HepG2 (cell line): ENCODE measurements at regions not wholly inside any gene's neighbourhood (a gene's known extent, or its start where the extent isn't known, plus 50 kb on each side); places are given as distances from the start of the nearest gene placed in this dataset.

ENCODE experiments used
- ATAC-seq: fragments of 200-7000 bp; cut with Tn5 transposase; 3 replicates; pipeline ENCODE4 v1.9.1; 2020; ENCODE audit warnings: mild to moderate bottlenecking, moderate library complexity
- BruUV-seq: library from RNA; stranded (reverse); fragments of 400-500 nt; replicated peaks from 2 replicates; lab custom pipeline; 2021; lab: Mats Ljungman, UMichigan
- CTCF ChIA-PET: fragments of 300-600 bp; formaldehyde crosslinking; extraction: SDS; loops from one replicate; lab custom pipeline; 2021; ENCODE audit warnings: low total read pairs, inconsistent platforms, low intra/inter-chr PET ratio; lab: Yijun Ruan, JAX
- POLR2A ChIA-PET: fragments of 350-600 bp; sonication (Branson Sonifier 250); formaldehyde crosslinking; loops from one replicate; lab custom pipeline; 2020; ENCODE audit warnings: antibody characterized with exemption, inconsistent platforms; lab: Yijun Ruan, JAX
- DNase-seq: peaks from one replicate; pipeline ENCODE4 v3.0.0-alpha.2; 2015; ENCODE audit warnings: low spot score
- FAIRE-seq: peaks from 3 replicates; lab custom pipeline; 2011; peaks lifted over from hg19 to GRCh38; lab: Jason Lieb, UNC
- H2AFZ ChIP-seq: one replicate; pipeline ENCODE4 v1.6.1; 2011; ENCODE audit warnings: low read length, inconsistent platforms
- H3K27ac ChIP-seq: fragments of 300-600 bp; 3 replicates; pipeline ENCODE4 v1.8.0; 2011; ENCODE audit warnings: mixed run types, mild to moderate bottlenecking, mixed read lengths, low read length, inconsistent platforms; ENCODE audit not compliant: insufficient read depth; ENCODE audit errors: extremely low read length
- H3K27me3 ChIP-seq, 2 experiments: fragments of 200-600 bp in 1 of 2; 2 replicates in 1 of 2; 3 replicates in 1 of 2; pipeline versions ENCODE4 v1.6.0 to v1.8.0; 2011; ENCODE audit warnings: low read length in 2 of 2, mild to moderate bottlenecking in 2 of 2, moderate library complexity in 2 of 2, inconsistent platforms in 1 of 2; ENCODE audit not compliant: insufficient read depth in 2 of 2, control insufficient read depth in 1 of 2
- H3K36me3 ChIP-seq, 2 experiments: fragments of 200-600 bp in 1 of 2; replicated peaks in 1 of 2; 2 replicates in 1 of 2; 3 replicates in 1 of 2; pipeline versions ENCODE4 v1.5.1 to v1.8.0; 2011; ENCODE audit warnings: low read length in 2 of 2, inconsistent platforms in 1 of 2; ENCODE audit not compliant: insufficient read depth in 2 of 2, control insufficient read depth in 1 of 2
- H3K4me1 ChIP-seq: 2 replicates; pipeline ENCODE4 v1.5.1; 2012; ENCODE audit warnings: low read length, inconsistent platforms; ENCODE audit not compliant: insufficient read depth
- H3K4me2 ChIP-seq: 2 replicates; pipeline ENCODE4 v1.6.0; 2011; ENCODE audit warnings: low read depth, low read length, inconsistent platforms
- H3K4me3 ChIP-seq, 3 experiments: fragments of 200-600 bp in 1 of 3; sonication (generic), shearing (Covaris generic) in 1 of 3; replicated peaks in 1 of 3; 2 replicates each; pipeline ENCODE4 v1.5.1; 2011 to 2016; ENCODE audit warnings: low read length in 3 of 3, inconsistent platforms in 2 of 3, low read depth in 2 of 3, mild to moderate bottlenecking in 2 of 3, control low read depth in 1 of 3, mixed read lengths in 1 of 3; ENCODE audit not compliant: insufficient read depth in 1 of 3
- H3K79me2 ChIP-seq: one replicate; pipeline ENCODE4 v1.6.1; 2011; ENCODE audit warnings: low read length, inconsistent platforms; ENCODE audit not compliant: insufficient read depth
- H3K9ac ChIP-seq: 2 replicates; pipeline ENCODE4 v1.6.0; 2011; ENCODE audit warnings: mild to moderate bottlenecking, low read depth, low read length, inconsistent platforms; ENCODE audit not compliant: insufficient read depth
- H3K9me3 ChIP-seq: 2 replicates; pipeline ENCODE4 v1.5.1; 2012; ENCODE audit warnings: mild to moderate bottlenecking, low read length
- H4K20me1 ChIP-seq: 2 replicates; pipeline ENCODE4 v1.6.0; 2011; ENCODE audit warnings: inconsistent platforms, mild to moderate bottlenecking, low read length, moderate library complexity; ENCODE audit not compliant: insufficient read depth
- ARNTL ChIP-seq: sonication (generic); formaldehyde crosslinking; IDR thresholded peaks from 2 replicates; pipeline ENCODE4 v1.4.0; 2020; ENCODE audit warnings: mild to moderate bottlenecking, missing genetic modification reagents
- CBFB ChIP-seq: sonication (generic); formaldehyde crosslinking; IDR thresholded peaks from 2 replicates; pipeline ENCODE4 v1.4.0; 2020; ENCODE audit warnings: missing genetic modification reagents
- ELF1 ChIP-seq: sonication (generic); formaldehyde crosslinking; IDR thresholded peaks from 2 replicates; pipeline ENCODE4 v1.4.0; 2020; ENCODE audit warnings: missing genetic modification reagents
- GATA4 ChIP-seq: sonication (generic); IDR thresholded peaks from 2 replicates; pipeline ENCODE4 v1.6.1; 2016; ENCODE audit warnings: antibody characterized with exemption, low read depth, borderline replicate concordance
- HIVEP1 ChIP-seq: sonication (generic); formaldehyde crosslinking; IDR thresholded peaks from 2 replicates; pipeline ENCODE4 v1.4.0; 2020; ENCODE audit warnings: mild to moderate bottlenecking, missing genetic modification reagents
- KDM4B ChIP-seq: sonication (generic); formaldehyde crosslinking; IDR thresholded peaks from 2 replicates; pipeline ENCODE4 v1.4.0; 2020; ENCODE audit warnings: missing genetic modification reagents
- NFYB ChIP-seq: sonication (generic); formaldehyde crosslinking; IDR thresholded peaks from 2 replicates; pipeline ENCODE4 v1.4.0; 2020; ENCODE audit warnings: missing genetic modification reagents
- NR2F1 ChIP-seq, 2 experiments: fragments of 450-650 bp in 1 of 2; formaldehyde crosslinking in 1 of 2; IDR thresholded peaks; 2 replicates each; pipeline versions ENCODE4 v1.5.0 to v1.6.1; 2016 to 2020; ENCODE audit warnings: mild to moderate bottlenecking in 1 of 2, missing compliant biosample characterization in 1 of 2, missing genetic modification reagents in 1 of 2, moderate library complexity in 1 of 2
- SOX13 ChIP-seq, 3 experiments: fragments of 450-650 bp in 1 of 3; sonication (generic) in 1 of 3; formaldehyde crosslinking in 1 of 3; IDR thresholded peaks in 2 of 3; conservative IDR thresholded peaks in 1 of 3; 2 replicates each; pipeline versions ENCODE4 v1.5.0 to v1.6.1; 2016 to 2020; ENCODE audit warnings: antibody characterized with exemption in 1 of 3, mild to moderate bottlenecking in 1 of 3, missing compliant biosample characterization in 1 of 3, missing genetic modification reagents in 1 of 3, moderate library complexity in 1 of 3
- SRSF1 ChIP-seq: fragments of 200-400 bp; formaldehyde crosslinking; optimal IDR thresholded peaks from 2 replicates; pipeline ENCODE3; 2017; ENCODE audit warnings: mild to moderate bottlenecking, low read depth, low read length, moderate library complexity
- STAT5B ChIP-seq: sonication (generic); formaldehyde crosslinking; IDR thresholded peaks from 2 replicates; pipeline ENCODE4 v1.4.0; 2020; ENCODE audit warnings: missing genetic modification reagents
- TRIM24 ChIP-seq: sonication (generic); formaldehyde crosslinking; IDR thresholded peaks from 2 replicates; pipeline ENCODE4 v1.8.0; 2022; ENCODE audit warnings: mild to moderate bottlenecking, missing genetic modification reagents
- ZFP90 ChIP-seq: sonication (generic); formaldehyde crosslinking; IDR thresholded peaks from 2 replicates; pipeline ENCODE4 v1.8.0; 2022; ENCODE audit warnings: missing genetic modification reagents, mild to moderate bottlenecking, inconsistent platforms, borderline replicate concordance
- ZNF260 ChIP-seq: sonication (generic); formaldehyde crosslinking; IDR thresholded peaks from 2 replicates; pipeline ENCODE4 v1.4.0; 2020; ENCODE audit warnings: missing genetic modification reagents, low read depth, mild to moderate bottlenecking, borderline replicate concordance
- ZNF550 ChIP-seq: sonication (generic); formaldehyde crosslinking; IDR thresholded peaks from 2 replicates; pipeline ENCODE4 v1.4.0; 2020; ENCODE audit warnings: mild to moderate bottlenecking, missing genetic modification reagents, borderline replicate concordance
- ZNF615 ChIP-seq: sonication (generic); formaldehyde crosslinking; IDR thresholded peaks from 2 replicates; pipeline ENCODE4 v1.5.0; 2020; ENCODE audit warnings: mild to moderate bottlenecking, missing genetic modification reagents, borderline replicate concordance
- WGBS: methylation state at CpG from one replicate; pipeline ENCODE4 v1.1.6; 2017; ENCODE audit warnings: low lambda C conversion rate; 5-methylcytosine and 5-hydroxymethylcytosine counted together
- in situ Hi-C: cut with HindIII; loops from 2 replicates; pipeline ENCODE4 v1.10.0; 2017; ENCODE audit warnings: low pct_unique_long_range_greater_than_20kb; ENCODE audit not compliant: extremely low pct_ligation_motif_present
- intact Hi-C: fragments of 100-400 bp; cut with micrococcal nuclease; formaldehyde crosslinking; loops from one replicate; pipeline ENCODE4 v1.10.0; 2022; ENCODE audit not compliant: unreplicated experiment
- TF ChIP-seq, protein P1 (sequence below): sonication (generic); formaldehyde crosslinking; IDR thresholded peaks from 2 replicates; pipeline ENCODE4 v1.8.0; 2022; ENCODE audit warnings: mild to moderate bottlenecking, missing genetic modification reagents; ENCODE audit not compliant: insufficient replicate concordance
- TF ChIP-seq, protein P2 (sequence below): sonication (generic); formaldehyde crosslinking; IDR thresholded peaks from 2 replicates; pipeline ENCODE4 v1.4.0; 2020; ENCODE audit warnings: missing genetic modification reagents

DNA sequence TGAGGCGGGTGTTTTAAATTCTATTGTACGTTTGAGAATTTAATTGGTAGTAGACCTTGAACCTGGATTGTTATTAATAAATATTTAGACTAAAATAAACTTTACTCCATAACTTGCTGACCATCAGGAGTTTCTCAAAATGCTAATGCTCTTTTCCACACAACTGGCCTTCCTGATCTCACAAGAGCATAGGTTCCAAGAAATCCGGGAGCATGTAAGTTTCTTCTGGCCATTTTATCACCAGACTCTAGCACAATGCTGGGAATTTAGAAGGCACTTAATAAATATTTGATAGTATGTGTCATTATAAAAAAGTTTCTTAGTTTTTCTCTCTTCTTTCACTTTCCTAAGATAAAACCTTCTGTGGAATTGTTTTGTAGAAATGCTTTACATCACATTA is 2047.1 kb downstream of the SUCLG1 start:
- ChIA-PET CTCF (no interaction called here), POLR2A (no interaction called here)
- Histone ChIP-seq H2AFZ (no peak overlapping the region), H3K27ac (no peak overlapping the region), H4K20me1 (no peaks in the 10 kb centered on the region), H3K79me2 (no peaks in the 10 kb centered on the region), H3K27me3 (no peaks in the 10 kb centered on the region), H3K4me3 (no peak overlapping the region), H3K9me3 (no peaks in the 10 kb centered on the region; the same call in 1 of the 2 replicates), H3K9ac (no peak overlapping the region), H3K4me1 (no peaks in the 10 kb centered on the region), H3K36me3 (no peaks in the 10 kb centered on the region), H3K4me2 (no peak overlapping the region)
- 5% methylated on average over 3 of the region's 3 CpGs for WGBS
- DNase-seq (no peak), FAIRE-seq (no peak), ATAC-seq (no peak)
- no TSS peak for BruUV-seq
- no peak for TF ChIP-seq CBFB (CRISPR knock-in tag)
- in situ Hi-C loops (no loop called here), intact Hi-C loops (no loop called here)

DNA sequence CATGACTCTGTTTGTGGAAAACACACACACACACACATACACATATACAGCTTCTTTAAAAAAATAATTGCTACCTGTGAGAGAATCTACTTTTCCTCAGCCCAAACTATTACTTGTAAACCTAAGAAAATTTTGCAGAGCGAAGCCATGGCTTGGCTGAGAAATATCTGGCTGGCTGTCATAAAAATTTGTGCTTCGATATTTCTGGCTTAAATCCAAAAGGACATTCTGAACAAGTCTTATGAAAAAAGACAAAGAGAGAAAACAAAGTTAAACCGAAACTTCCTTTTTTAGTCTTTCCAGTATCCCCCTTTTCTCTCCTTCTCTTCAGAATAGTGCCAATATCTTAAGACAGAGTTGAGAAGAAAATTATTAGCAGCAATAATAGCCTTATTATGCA is 2048.0 kb downstream of the SUCLG1 start:
- H3K36me3 ChIP-seq: no peaks in the 10 kb centered on the region
- H3K9me3 ChIP-seq: no peaks in the 10 kb centered on the region; the same call in 1 of the 2 replicates
- no TSS peak for BruUV-seq
- H3K9ac ChIP-seq: no peak overlapping the region
- TF ChIP-seq HIVEP1 (CRISPR knock-in tag) (no peak), GATA4 (no peak), SRSF1 (no peak), SOX13 (IDR thresholded peaks at IDR 0.05) (no peak), SOX13 (CRISPR knock-in tag; conservative IDR thresholded peaks at IDR 0.05 in 1 of 2, IDR thresholded peaks at IDR 0.05 in 1 of 2) (no peak), STAT5B (CRISPR knock-in tag) (no peak), ELF1 (no peak), KDM4B (no peak), ARNTL (CRISPR knock-in tag) (no peak), ZFP90 (CRISPR knock-in tag) (no peak), TRIM24 (no peak), ZNF615 (CRISPR knock-in tag) (no peak), ZNF260 (no peak), NFYB (CRISPR knock-in tag) (no peak), ZNF550 (CRISPR knock-in tag) (no peak), NR2F1 (CRISPR knock-in tag; IDR thresholded peaks at IDR 0.05) (no peak)
- TF ChIP-seq, protein P1, sequence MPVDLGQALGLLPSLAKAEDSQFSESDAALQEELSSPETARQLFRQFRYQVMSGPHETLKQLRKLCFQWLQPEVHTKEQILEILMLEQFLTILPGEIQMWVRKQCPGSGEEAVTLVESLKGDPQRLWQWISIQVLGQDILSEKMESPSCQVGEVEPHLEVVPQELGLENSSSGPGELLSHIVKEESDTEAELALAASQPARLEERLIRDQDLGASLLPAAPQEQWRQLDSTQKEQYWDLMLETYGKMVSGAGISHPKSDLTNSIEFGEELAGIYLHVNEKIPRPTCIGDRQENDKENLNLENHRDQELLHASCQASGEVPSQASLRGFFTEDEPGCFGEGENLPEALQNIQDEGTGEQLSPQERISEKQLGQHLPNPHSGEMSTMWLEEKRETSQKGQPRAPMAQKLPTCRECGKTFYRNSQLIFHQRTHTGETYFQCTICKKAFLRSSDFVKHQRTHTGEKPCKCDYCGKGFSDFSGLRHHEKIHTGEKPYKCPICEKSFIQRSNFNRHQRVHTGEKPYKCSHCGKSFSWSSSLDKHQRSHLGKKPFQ (CRISPR knock-in tag): no peak
- TF ChIP-seq, protein P2, sequence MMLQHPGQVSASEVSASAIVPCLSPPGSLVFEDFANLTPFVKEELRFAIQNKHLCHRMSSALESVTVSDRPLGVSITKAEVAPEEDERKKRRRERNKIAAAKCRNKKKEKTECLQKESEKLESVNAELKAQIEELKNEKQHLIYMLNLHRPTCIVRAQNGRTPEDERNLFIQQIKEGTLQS (CRISPR knock-in tag): no peak
- no peak overlapping the region for H3K4me3 ChIP-seq
- in situ Hi-C loops: no loop called here
- H2AFZ ChIP-seq: no peak overlapping the region
- no peak overlapping the region for H3K4me2 ChIP-seq
- no peaks in the 10 kb centered on the region for H3K4me1 ChIP-seq
- ChIA-PET POLR2A (no interaction called here), CTCF (no interaction called here)
- DNase-seq (no peak), ATAC-seq (no peak), FAIRE-seq (no peak)
- no peaks in the 10 kb centered on the region for H3K79me2 ChIP-seq
- no peaks in the 10 kb centered on the region for H3K27me3 ChIP-seq
- no peaks in the 10 kb centered on the region for H4K20me1 ChIP-seq
- intact Hi-C loops: no loop called here
- under 1% methylated on average over 3 of the region's 3 CpGs for WGBS
- H3K27ac ChIP-seq: no peak overlapping the region
